ENCODE measurements at regions not wholly inside any gene's neighbourhood (a gene's known extent, or its start where the extent isn't known, plus 50 kb on each side); places are given as distances from the start of the nearest gene placed in this dataset.
A peak's percentile ranks its signal among the peaks of the same experiment; 100 is the strongest.

GRCh38 chr2:139281124-139281523 is 500.9 kb upstream of the NXPH2 start:
- Histone ChIP-seq H3K4me2 (ENCODE audit: insufficient read depth, insufficient read length, low read length) (no peak overlapping the region), H3K27me3 (ENCODE audit: insufficient read depth, low read length) (no peaks in the 10 kb centered on the region), H4K8ac (replicated peaks; ENCODE audit: insufficient read length, low read depth, low read length) (no peak overlapping the region), H3K23ac (ENCODE audit: insufficient read length, low read depth, low read length) (no peak overlapping the region), H3K14ac (ENCODE audit: insufficient read depth, low read length) (no peak overlapping the region), H2BK5ac (ENCODE audit: insufficient read length, low read length) (no peak overlapping the region), H2AK5ac (ENCODE audit: insufficient read length, low read length) (no peak overlapping the region), H3K56ac (ENCODE audit: insufficient read length, low read depth, low read length) (no peak overlapping the region), H2BK120ac (ENCODE audit: low read depth, low read length, poor library complexity, severe bottlenecking) (no peak overlapping the region), H4K20me1 (ENCODE audit: control insufficient read depth, insufficient read depth, insufficient read length) (no peaks in the 10 kb centered on the region), H3K9me3 (ENCODE audit: control insufficient read depth, low read depth, low read length) (no peaks in the 10 kb centered on the region), H3K79me1 (ENCODE audit: insufficient read depth, low read depth, low read length, poor library complexity, severe bottlenecking) (no peaks in the 10 kb centered on the region), H3K9ac (ENCODE audit: extremely low read depth, insufficient read length, low read length) (no peak overlapping the region), H4K91ac (ENCODE audit: insufficient read length, low read depth, low read length) (no peak overlapping the region), H3K18ac (ENCODE audit: insufficient read length, low read depth, low read length) (no peak overlapping the region), H3K27ac (ENCODE audit: insufficient read length, low read depth, low read length) (no peak overlapping the region), H2BK12ac (ENCODE audit: insufficient read length, low read depth, low read length) (no peak overlapping the region), H2BK20ac (ENCODE audit: low read depth, low read length, poor library complexity, severe bottlenecking) (no peak overlapping the region), H4K5ac (ENCODE audit: insufficient read length, low read depth, low read length) (no peak overlapping the region), H2AFZ (ENCODE audit: low read length) (no peak overlapping the region), H3K4me1 (ENCODE audit: insufficient read depth, low read length) (no peaks in the 10 kb centered on the region), H3K23me2 (ENCODE audit: insufficient read length, low read depth, low read length, poor library complexity, severe bottlenecking) (no peaks in the 10 kb centered on the region), H3T11ph (ENCODE audit: low read length) (no peak overlapping the region), H3K4ac (ENCODE audit: low read depth, low read length) (no peak overlapping the region), H2BK15ac (ENCODE audit: low read depth, low read length) (no peak overlapping the region), H3K79me2 (ENCODE audit: insufficient read depth, low read length) (no peaks in the 10 kb centered on the region)
- no peak for DNase-seq
- H3K4me3 Mint-ChIP-seq, result no peak overlapping the region
- H3K27me3 Mint-ChIP-seq (ENCODE audit: low read depth), result no peaks in the 10 kb centered on the region
- peaks cover 0 to 6% (median 1%) of the 10 kb centered on the region in 3 experiments; a peak in 2 of 7 replicates for H3K36me3 Mint-ChIP-seq (ENCODE audit: insufficient read depth in 1 of 3, low read depth in 3 of 3)
- no peaks in the 10 kb centered on the region for H3K4me1 Mint-ChIP-seq
- no CpG with 5 or more reads among the region's 2 CpGs for WGBS (ENCODE audit: extremely low coverage, insufficient read length, low lambda C conversion rate)
- peak overlapping the region in 1 of 3 experiments; percentile 44; a peak in 1 of 7 replicates for H3K27ac Mint-ChIP-seq
- no peak for TF ChIP-seq CTCF (conservative IDR thresholded peaks at IDR 0.05)
- H3K9me3 Mint-ChIP-seq, result peaks cover 0 to 12% of the 10 kb centered on the region in 2 experiments; a peak in 2 of 5 replicates
